HG02610 (cell line): ENCODE measurements at regions not wholly inside any gene's neighbourhood (a gene's known extent, or its start where the extent isn't known, plus 50 kb on each side); places are given as distances from the start of the nearest gene placed in this dataset.

Experiments used
- ATAC-seq: cut with Tn5 transposase; IDR thresholded peaks from one replicate; pipeline ENCODE4 v1.9.1; 2021; ENCODE audit warnings: mild to moderate bottlenecking, moderate library complexity; ENCODE audit not compliant: unreplicated experiment

DNA sequence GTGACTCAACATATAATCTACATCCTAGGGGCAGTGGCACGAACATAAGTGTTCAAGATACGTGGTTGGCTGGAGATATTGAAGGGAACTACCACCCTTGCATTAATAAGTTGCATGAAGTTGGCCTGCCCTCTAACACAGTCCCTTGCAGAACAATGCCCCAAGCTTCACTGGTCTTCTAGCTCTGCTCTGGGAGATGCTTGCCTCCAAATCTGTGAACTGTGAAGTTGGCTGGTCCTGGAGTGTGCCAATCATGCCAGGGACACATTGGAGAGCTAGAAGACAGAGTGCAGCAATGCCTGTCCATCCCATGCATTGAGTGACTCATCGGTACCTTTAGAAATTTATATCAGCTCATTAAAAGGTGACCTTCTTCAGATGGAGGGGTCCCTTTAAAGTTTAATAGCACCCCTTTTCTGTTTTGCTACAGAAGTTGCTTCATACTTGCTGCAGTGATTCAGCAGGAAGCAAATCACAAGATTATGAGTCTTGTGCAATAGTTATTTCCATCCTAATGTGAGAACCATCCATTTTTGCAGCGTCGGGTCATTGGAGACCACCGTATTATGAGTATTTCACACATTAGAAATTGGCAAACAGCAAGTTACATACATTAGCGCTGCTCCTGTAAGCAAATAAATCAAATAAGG lies 55.2 kb upstream of the KAZN start:
- no peak for ATAC-seq

DNA sequence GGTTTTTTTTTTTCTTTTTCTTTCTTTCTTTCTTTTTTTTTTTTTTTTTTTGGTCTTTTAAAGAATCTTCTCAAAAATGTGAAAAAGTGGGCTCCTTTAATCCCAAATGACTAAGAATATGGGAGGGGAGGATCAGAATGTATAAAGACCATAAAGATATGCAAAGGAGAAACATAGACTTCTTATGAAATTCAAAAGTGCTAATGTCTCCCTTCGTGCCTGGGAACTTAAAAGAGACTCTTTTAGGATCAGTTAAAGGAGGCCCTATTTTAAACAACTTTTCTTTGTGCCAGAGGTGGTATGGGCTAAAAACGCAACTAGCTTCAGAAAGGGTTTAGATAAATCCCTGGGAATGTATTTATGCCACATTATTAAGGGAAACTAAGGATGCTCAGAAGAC lies 54.2 kb upstream of the KAZN start:
- ATAC-seq, result no peak

DNA sequence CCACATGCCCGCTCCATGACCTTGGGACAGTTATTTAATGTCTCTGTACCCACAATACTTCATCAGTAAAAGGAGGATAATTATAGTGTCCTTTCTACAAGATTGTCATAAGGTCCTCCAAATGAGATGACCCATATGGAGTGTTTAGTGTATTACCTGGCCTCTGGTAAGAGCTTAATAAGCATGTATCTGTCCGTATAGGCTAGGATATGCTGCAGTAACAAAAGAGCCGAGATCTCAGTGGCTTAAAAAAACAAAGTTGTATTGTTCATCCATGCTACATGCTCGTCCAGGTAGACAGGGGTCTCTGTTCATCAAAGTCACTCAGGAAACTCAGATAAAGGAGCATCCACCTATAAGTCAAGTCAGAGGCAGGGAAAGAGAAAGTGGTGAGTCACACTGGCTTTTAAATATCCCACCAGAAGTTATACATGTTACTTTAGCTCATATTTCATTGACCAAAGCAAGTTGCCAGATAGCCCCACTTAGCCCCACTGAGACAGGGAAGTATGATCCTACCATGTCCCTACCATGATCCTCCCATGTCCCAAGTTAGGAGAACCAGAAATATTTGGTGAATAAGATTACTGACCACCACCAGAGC lies 53.0 kb upstream of the KAZN start:
- ATAC-seq, result no peak

DNA sequence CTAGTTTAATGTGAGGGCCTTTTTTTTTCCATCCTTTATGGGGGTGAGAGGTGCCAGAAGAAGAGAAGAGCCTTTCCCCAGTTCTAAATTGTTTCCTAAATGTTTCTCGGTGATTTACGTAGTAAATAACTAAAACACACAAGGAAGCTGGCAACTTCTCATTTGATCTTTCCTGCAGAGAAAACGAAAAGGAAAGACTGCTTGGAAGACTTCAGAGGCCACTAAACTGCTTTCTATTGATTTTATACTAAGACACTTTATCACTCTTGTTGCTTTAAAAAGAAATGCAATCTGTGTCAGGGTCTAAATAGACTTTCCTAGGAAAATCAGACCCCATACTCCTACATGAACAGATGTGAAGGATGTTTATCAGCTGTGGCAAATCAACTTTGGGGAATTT lies 52.1 kb upstream of the KAZN start:
- ATAC-seq, result no peak
